Activated CD4-positive, alpha-beta memory T cell treated with anti-CD3 and anti-CD28 coated beads, Interleukin-2, amount 10 ng/mL, durations not matched to agents 7 days and 5 days (primary cell): ENCODE measurements at regions not wholly inside any gene's neighbourhood (a gene's known extent, or its start where the extent isn't known, plus 50 kb on each side); places are given as distances from the start of the nearest gene placed in this dataset.

Experiments
- CTCF ChIA-PET: fragments of 350-600 bp; sonication (Branson Sonifier 250); formaldehyde crosslinking; loops from one replicate; lab custom pipeline; 2021; ENCODE audit warnings: antibody characterized with exemption, inconsistent platforms; lab: Charles Lee
- POLR2A ChIA-PET: fragments of 350-600 bp; sonication (Branson Sonifier 250); formaldehyde crosslinking; loops from one replicate; lab custom pipeline; 2021; ENCODE audit warnings: antibody characterized with exemption; lab: Charles Lee
- DNase-seq: peaks from one replicate; pipeline ENCODE4 v3.0.0-alpha.2; 2020
- H3K27ac Mint-ChIP-seq: one replicate; pipeline ENCODE4 v1.8.0; 2021; ENCODE audit warnings: mild to moderate bottlenecking, mixed read lengths
- H3K27me3 Mint-ChIP-seq: one replicate; pipeline ENCODE4 v1.8.0; 2021; ENCODE audit warnings: mixed read lengths
- H3K36me3 Mint-ChIP-seq: one replicate; pipeline ENCODE4 v1.8.0; 2021; ENCODE audit warnings: low read depth, mixed read lengths
- H3K4me1 Mint-ChIP-seq: one replicate; pipeline ENCODE4 v1.8.0; 2021; ENCODE audit warnings: mixed read lengths
- H3K4me3 Mint-ChIP-seq: one replicate; pipeline ENCODE4 v1.8.0; 2021; ENCODE audit warnings: mild to moderate bottlenecking, mixed read lengths
- H3K9me3 Mint-ChIP-seq: one replicate; pipeline ENCODE4 v1.8.0; 2021; ENCODE audit warnings: mixed read lengths

GRCh38 chr9:100959226-100959625 lies 69.3 kb upstream of the PLPPR1 start:
- ChIA-PET CTCF (no interaction called here), POLR2A (no interaction called here)
- Mint-ChIP-seq H3K4me1 (no peaks in the 10 kb centered on the region), H3K9me3 (no peaks in the 10 kb centered on the region), H3K27me3 (no peaks in the 10 kb centered on the region), H3K4me3 (no peak overlapping the region), H3K27ac (no peak overlapping the region), H3K36me3 (no peaks in the 10 kb centered on the region)
- no peak for DNase-seq
